Right cardiac atrium (tissue), 5 donors: ENCODE measurements at regions not wholly inside any gene's neighbourhood (a gene's known extent, or its start where the extent isn't known, plus 50 kb on each side); places are given as distances from the start of the nearest gene placed in this dataset.
"Not testable (repeated sequence)": the region's sequence is repeated elsewhere in the genome, so short reads cannot be mapped to it uniquely, and the experiment has no call there.

Experiments
- ATAC-seq, 2 donors: fragments of 200-7000 bp; cut with Tn5 transposase; one replicate each; pipeline versions ENCODE4 v1.8.0 to v1.9.1; 2020; ENCODE audit warnings: moderate library complexity in 2 of 2, mild to moderate bottlenecking in 1 of 2
- DNase-seq, 3 donors: peaks; one replicate each; pipeline ENCODE4 v3.0.0-alpha.2; 2020
- H3K27ac ChIP-seq: one replicate; pipeline ENCODE4 v1.5.1; 2013; ENCODE audit warnings: mild to moderate bottlenecking, low read length, control low read depth, moderate library complexity
- H3K27me3 ChIP-seq: one replicate; pipeline ENCODE4 v1.6.1; 2013; ENCODE audit not compliant: control insufficient read depth, insufficient read depth
- H3K4me1 ChIP-seq: one replicate; pipeline ENCODE4 v1.6.1; 2013; ENCODE audit warnings: low read length; ENCODE audit not compliant: control insufficient read depth, insufficient read depth
- H3K4me3 ChIP-seq: one replicate; pipeline ENCODE4 v1.5.1; 2013; ENCODE audit warnings: low read length, control low read depth
- H3K9me3 ChIP-seq: one replicate; pipeline ENCODE4 v1.6.1; 2013; ENCODE audit warnings: low read length; ENCODE audit not compliant: control insufficient read depth
- WGBS: extraction: QIAGEN DNeasy Blood & Tissue Kit; methylation state at CpG from one replicate; pipeline ENCODE4 v1.1.7; 2013; 5-methylcytosine and 5-hydroxymethylcytosine counted together
- intact Hi-C, 4 donors: fragments of 100-400 bp; cut with DNase I; formaldehyde crosslinking; loops; one replicate each; pipeline versions ENCODE4 v1.11.0 to v1.14.0; 2022 to 2023
- donor health status: healthy with polysubstance abuse.
- donor health status: DM: no; HTN: yes; CAD: no.
- donor health status: DM: no; HTN: no; CAD: no.
- donor health status: DM: no; HTN: yes; CAD: no; lungs with severe emphysema.
- donor health status: DM: yes; HTN: yes; CAD: no.

DNA sequence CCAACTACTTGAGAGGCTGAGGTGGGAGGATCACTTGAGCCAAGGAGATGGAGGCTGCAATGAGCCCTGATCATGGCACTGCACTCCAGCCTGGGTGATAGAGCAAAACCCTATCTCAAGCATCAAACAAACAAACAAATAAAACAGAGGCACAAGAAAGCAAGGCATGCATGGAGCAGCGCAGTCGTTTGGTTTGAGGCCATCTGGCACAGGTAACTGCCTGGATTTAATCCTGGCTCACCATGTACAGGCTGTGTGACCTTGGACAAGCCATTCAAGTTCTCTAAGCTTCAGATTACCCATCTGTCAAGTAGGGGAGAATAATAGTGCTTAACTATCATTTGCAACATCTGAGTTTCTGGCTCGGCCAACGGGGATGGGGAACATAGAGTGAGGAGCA, 270.3 kb upstream of the TEKT4 start:
- H3K27me3 ChIP-seq, DNase-seq, intact Hi-C loops, H3K9me3 ChIP-seq, H3K27ac ChIP-seq, ATAC-seq, H3K4me3 ChIP-seq, H3K4me1 ChIP-seq: not testable (repeated sequence)
- 90% methylated on average over 4 of the region's 4 CpGs for WGBS

DNA sequence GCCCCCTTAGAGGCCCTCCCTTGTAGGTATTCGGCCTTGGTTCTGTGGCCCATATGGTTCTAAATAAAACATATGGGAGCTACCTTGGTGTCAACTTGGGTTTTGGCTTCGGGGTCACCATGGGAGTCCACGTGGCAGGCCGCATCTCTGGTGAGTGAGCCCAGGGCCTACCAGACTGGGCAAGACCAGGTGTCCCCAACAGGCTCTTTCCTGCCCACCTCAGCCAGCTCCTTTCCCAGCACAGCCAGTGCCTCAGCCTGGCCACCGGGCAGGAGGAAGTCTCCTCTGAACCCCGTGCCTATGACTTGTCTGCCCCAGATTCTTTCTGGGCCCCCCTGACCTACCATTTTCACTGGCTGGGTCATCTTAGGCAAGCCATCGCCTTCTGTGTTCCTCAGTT, 268.8 kb upstream of the TEKT4 start:
- no peak overlapping the region for H3K4me3 ChIP-seq
- H3K27me3 ChIP-seq = no peaks in the 10 kb centered on the region
- H3K27ac ChIP-seq = no peak overlapping the region
- H3K4me1 ChIP-seq = no peaks in the 10 kb centered on the region
- H3K9me3 ChIP-seq = no peaks in the 10 kb centered on the region
- DNase-seq (no peak), ATAC-seq (no peak)
- intact Hi-C loops = no loop called here
- 78% methylated on average over 7 of the region's 7 CpGs for WGBS

DNA sequence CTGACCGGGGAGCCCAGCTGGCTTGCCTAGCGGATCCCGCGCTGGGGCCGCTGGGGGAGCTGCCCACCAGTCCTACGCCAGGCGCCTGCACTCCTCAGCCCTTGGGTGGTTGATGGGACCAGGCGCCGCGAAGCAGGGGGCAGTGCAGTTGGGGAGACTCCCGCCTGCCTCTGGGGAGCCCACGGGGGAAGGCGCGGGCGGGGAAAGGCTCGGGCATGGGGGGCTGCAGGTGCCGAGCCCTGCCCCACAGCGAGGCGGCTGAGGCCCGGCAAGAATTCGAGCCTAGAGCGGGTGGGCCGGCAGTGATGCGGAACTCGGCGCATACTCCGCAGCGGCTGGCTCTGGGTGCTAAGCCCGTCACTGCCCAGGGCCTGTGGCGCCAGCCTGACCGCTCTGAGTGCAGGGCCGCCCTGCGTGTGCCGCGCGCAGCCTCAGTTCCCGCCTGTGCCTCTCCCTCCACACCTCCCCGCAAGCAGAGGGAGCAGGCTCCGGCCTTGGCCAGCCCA, 249.1 kb upstream of the TEKT4 start:
- H3K4me3 ChIP-seq = no peak overlapping the region
- 53% methylated on average over 39 of the region's 39 CpGs for WGBS
- intact Hi-C loops = no loop called here
- DNase-seq = peak in 1 of 3 donors; percentile 58
- no peaks in the 10 kb centered on the region for H3K4me1 ChIP-seq
- no peak for ATAC-seq
- no peak overlapping the region for H3K27ac ChIP-seq
- H3K27me3 ChIP-seq = no peaks in the 10 kb centered on the region
- no peaks in the 10 kb centered on the region for H3K9me3 ChIP-seq

DNA sequence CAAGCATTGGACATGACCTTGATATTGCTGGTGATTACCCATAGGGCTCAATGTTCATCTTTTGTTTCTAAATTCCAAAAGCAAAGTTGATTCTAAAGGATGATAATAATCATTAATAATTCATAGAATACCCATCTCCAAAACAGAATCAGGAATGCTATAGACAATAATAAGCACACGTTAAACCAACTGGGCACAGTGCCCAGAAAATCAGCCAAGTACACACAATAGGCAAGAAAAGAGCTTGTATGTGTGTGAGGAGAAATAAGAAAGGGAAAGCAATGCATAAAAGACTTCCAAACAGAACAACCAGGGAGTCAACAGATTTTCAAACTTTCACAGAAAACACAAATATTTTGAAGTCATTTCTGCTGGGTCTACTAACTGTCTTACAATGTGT, 242.3 kb upstream of the TEKT4 start:
- intact Hi-C loops, ATAC-seq, H3K9me3 ChIP-seq, H3K27me3 ChIP-seq, H3K4me3 ChIP-seq, DNase-seq, H3K27ac ChIP-seq, H3K4me1 ChIP-seq: not testable (repeated sequence)
- 20% methylated on average over 1 of the region's 1 CpG for WGBS

DNA sequence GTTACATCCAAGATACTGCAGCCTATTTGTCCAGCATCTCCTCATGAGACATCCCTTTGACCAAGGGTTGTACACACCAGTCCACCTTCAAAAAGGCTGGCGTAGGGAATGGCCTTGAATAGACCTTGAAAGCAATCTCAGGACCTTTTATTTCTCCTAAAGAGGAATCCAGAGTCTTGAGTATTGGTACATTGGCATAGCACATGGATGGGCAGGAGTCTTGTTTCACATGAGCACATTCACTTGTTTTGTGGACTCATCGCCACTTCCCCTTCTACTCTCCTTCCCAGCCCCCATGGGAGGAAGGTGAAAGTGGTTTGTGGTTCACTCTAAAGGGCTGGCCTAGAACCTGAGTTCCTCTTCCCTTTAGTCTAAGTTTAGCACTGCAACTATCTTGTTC, 229.8 kb upstream of the TEKT4 start:
- H3K4me1 ChIP-seq, DNase-seq, ATAC-seq, H3K27me3 ChIP-seq, H3K4me3 ChIP-seq, intact Hi-C loops, H3K9me3 ChIP-seq, H3K27ac ChIP-seq: not testable (repeated sequence)
- 77% methylated on average over 2 of the region's 2 CpGs for WGBS

DNA sequence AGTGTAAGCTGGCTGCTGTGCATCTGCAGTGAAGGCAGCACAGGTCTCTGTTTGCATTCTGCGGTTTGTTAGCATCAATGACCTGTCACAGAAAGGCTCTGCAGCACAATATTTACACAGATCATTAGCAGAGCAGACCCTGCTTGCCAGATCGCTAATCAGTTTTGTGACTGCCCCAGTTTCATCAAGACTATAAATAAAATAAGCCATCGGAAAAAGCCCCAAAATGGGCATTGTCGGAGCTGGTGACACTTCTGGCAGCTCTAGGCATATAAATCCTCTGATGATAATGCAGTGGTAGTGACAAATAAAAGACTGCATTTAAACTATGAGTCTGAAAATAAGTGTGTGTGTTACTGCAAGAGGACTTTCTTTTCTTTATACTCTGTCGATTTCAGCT, 219.1 kb upstream of the TEKT4 start:
- WGBS = 64% methylated on average over 5 of the region's 5 CpGs
- H3K4me1 ChIP-seq, intact Hi-C loops: not testable (repeated sequence)

DNA sequence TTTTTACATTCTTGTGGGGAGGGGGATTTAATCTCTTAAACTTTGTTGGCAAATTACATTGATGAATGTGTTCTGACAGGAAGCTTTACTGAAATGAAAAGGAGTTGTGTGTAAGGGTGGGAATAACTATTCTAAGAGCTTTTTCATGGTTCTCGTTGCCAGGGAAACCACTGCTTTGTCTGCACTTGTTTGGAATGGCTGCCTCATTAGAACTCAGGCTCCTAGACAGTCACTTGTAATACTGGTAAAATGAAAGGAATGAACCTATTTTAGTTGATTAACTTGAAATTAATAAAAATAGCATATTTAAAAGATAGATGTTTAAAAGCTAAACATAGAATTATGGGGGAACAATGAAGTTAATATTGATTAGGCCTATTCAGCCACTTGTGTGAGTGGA, 201.4 kb upstream of the TEKT4 start:
- H3K4me3 ChIP-seq, intact Hi-C loops, ATAC-seq, DNase-seq, H3K27ac ChIP-seq, H3K4me1 ChIP-seq, H3K27me3 ChIP-seq, H3K9me3 ChIP-seq: not testable (repeated sequence)
- 78% methylated on average over 1 of the region's 1 CpG for WGBS

More for the DNA sequence above, 219.1 kb upstream of the TEKT4 start:
- not testable (repeated sequence) for H3K27ac ChIP-seq, ATAC-seq, H3K9me3 ChIP-seq, H3K27me3 ChIP-seq, H3K4me3 ChIP-seq, DNase-seq

DNA sequence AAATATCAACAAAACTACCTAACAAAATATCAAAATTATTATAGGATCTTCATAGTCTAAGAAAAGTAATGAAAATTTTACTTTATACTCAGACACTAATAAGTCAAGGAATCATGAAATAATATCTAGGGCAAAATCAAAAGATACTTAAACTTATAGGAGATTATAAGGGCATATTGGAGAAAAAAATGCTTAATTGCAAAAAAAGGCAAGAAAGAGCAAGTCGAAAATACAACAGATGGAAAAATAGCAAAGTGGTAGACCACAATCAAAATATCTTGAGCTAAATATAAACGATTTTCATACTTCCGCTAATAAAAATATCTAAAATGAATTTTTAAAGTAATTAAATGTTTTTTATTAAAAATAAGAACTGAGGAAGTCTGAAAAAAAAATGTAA, 177.0 kb upstream of the TEKT4 start:
- not testable (repeated sequence) for DNase-seq

DNA sequence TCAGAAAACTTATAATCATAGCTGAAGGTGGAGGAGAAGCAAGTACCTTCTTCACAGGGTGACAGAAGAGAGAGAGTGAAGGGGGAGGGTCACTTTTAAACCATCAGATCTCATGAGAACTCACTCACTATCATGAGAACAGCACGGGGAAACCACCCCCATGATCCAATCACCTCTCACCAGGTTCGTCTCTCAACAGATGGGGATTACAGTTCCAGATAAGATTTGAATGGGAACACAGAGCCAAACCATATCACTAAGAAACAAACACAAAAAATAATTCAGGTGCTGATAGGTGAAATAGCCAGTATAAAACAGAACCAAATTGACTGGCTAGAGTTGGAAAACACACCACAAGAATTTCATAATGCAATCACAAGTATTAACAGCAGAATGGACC, 162.2 kb upstream of the TEKT4 start:
- ATAC-seq, H3K27ac ChIP-seq, H3K27me3 ChIP-seq, H3K9me3 ChIP-seq, DNase-seq, H3K4me1 ChIP-seq, intact Hi-C loops, H3K4me3 ChIP-seq: not testable (repeated sequence)
- WGBS = 21% methylated on average over 2 of the region's 2 CpGs

More for the DNA sequence above, 177.0 kb upstream of the TEKT4 start:
- ATAC-seq, H3K9me3 ChIP-seq, H3K27me3 ChIP-seq, intact Hi-C loops, H3K4me1 ChIP-seq, H3K4me3 ChIP-seq, H3K27ac ChIP-seq: not testable (repeated sequence)
- WGBS = 73% methylated on average over 3 of the region's 3 CpGs

DNA sequence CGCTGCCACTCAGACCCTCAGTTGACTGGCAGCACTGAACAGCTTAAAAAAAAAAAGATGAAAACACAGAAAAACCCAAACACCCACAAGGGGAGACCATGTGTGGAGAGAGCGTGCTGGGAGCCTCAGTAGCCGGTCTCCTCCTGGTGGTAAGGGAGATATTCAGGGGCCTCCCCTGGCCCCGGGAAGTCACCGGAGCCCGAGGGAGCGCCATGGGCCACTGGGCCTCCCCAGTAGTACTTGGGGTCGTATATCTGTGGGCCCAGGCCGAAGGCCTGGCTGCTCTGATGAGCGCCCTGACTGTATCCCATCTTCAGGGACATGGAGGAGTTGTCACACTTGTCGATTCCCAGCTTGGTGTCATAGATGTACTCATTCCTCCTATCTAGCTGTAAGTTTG, 145.7 kb upstream of the TEKT4 start:
- Histone ChIP-seq H3K4me3 (no peak overlapping the region), H3K4me1 (no peaks in the 10 kb centered on the region), H3K27ac (no peak overlapping the region), H3K9me3 (no peaks in the 10 kb centered on the region), H3K27me3 (no peaks in the 10 kb centered on the region)
- DNase-seq (no peak), ATAC-seq (no peak)
- WGBS = 79% methylated on average over 11 of the region's 11 CpGs
- intact Hi-C loops = no loop called here

DNA sequence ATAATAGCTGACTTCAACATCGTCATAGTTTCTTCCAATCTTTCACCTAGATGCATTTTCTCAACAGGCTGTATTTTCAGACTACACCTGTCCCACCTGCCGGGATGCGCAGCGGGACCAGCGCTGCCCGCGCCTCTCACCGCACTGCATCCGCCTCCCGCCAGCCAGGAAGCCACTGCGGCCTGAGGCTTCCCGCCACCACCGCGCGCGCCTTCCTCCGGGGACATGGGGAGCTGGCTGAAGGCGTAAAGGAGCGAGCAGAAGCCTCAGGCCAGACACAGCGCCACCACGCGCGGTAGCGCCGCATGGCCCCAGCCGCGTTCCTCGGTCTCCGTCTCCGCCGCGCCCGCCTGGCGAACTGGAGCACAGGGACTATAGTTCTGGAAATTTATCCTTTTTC, 135.7 kb upstream of the TEKT4 start:
- 8% methylated on average over 31 of the region's 34 CpGs for WGBS
- H3K27me3 ChIP-seq, ATAC-seq, intact Hi-C loops, H3K4me3 ChIP-seq, H3K4me1 ChIP-seq, H3K9me3 ChIP-seq, H3K27ac ChIP-seq, DNase-seq: not testable (repeated sequence)

DNA sequence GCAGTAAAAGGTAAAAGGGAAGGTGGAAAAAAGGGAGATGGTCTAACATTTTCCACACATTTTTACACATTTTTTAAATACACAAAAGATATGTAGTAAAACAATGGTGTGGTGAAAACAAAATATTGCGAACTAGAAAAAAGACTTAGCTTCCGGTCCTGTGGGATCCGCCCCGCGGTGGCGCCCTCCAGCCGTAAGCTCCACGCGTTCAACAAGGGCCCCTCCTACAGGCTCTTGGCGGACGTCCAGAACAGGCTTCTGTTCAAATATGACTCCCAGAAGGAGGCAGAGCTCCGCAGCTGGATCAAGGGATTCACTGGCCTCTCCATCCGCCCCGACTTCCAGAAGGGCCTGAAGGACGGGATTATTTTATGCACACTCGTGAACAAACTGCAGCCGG, 134.1 kb upstream of the TEKT4 start:
- ATAC-seq, H3K27ac ChIP-seq, H3K27me3 ChIP-seq, DNase-seq, H3K4me1 ChIP-seq, H3K4me3 ChIP-seq, H3K9me3 ChIP-seq, intact Hi-C loops: not testable (repeated sequence)
- 88% methylated on average over 16 of the region's 17 CpGs for WGBS
